ENCODE measurements at regions not wholly inside any gene's neighbourhood (a gene's known extent, or its start where the extent isn't known, plus 50 kb on each side); places are given as distances from the start of the nearest gene placed in this dataset.

GRCh38 chr10:43949351-43949750 lies 300.7 kb upstream of the ZNF32 start:
- Histone ChIP-seq H3K36me3 (ENCODE audit: control insufficient read depth in 2 of 2, extremely low read depth in 1 of 2, insufficient read depth in 1 of 2, low read length in 1 of 2) (no peaks in the 10 kb centered on the region), H3K27ac (ENCODE audit: low read length) (no peak overlapping the region), H3K27me3 (replicated peaks in 1 of 2; ENCODE audit: control insufficient read depth in 2 of 2, extremely low read depth in 1 of 2, insufficient read depth in 2 of 2, low read length in 1 of 2) (peaks cover 0 to 13% of the 10 kb centered on the region in 2 experiments), H3K9me3 (no peaks in the 10 kb centered on the region), H3K4me1 (ENCODE audit: control insufficient read depth in 1 of 2, extremely low read depth in 1 of 2, insufficient read depth in 2 of 2, low read length in 2 of 2) (no peaks in the 10 kb centered on the region), H3K4me3 (ENCODE audit: control insufficient read depth in 1 of 2, extremely low read depth in 1 of 2, low read length in 1 of 2) (no peak overlapping the region)
- ChIA-PET POLR2A (no interaction called here), CTCF (interaction anchor here in 1 of 2 donors (0.6 kb wide), 1 partner anchor 1055 kb away, joined by 5 read pairs; no protein-coding TSS in a partner anchor)
- Mint-ChIP-seq H3K27me3 (peaks cover 23 to 33% of the 10 kb centered on the region in 2 donors), H3K4me1 (no peaks in the 10 kb centered on the region), H3K27ac (no peak overlapping the region), H3K4me3 (no peak overlapping the region), H3K36me3 (no peaks in the 10 kb centered on the region), H3K9me3 (peaks cover 0 to 6% (median 0%) of the 10 kb centered on the region in 3 donors)
- DNase-seq: no peak
- no peak for ATAC-seq (replicated peaks in 1 of 4)
- WGBS (ENCODE audit: insufficient coverage): no CpG with 5 or more reads among the region's 4 CpGs

GRCh38 chr10:43946445-43946844 lies 297.8 kb upstream of the ZNF32 start:
- POLR2A ChIA-PET: no interaction called here
- H3K27ac Mint-ChIP-seq: no peak overlapping the region
- H3K4me1 ChIP-seq (ENCODE audit: control insufficient read depth in 1 of 2, extremely low read depth in 1 of 2, insufficient read depth in 2 of 2, low read length in 2 of 2): peaks cover 0 to 9% of the 10 kb centered on the region in 2 experiments
- H3K36me3 ChIP-seq (ENCODE audit: control insufficient read depth in 2 of 2, extremely low read depth in 1 of 2, insufficient read depth in 1 of 2, low read length in 1 of 2): no peaks in the 10 kb centered on the region
- ATAC-seq (replicated peaks in 1 of 4) (no peak), DNase-seq (no peak)
- no peaks in the 10 kb centered on the region for H3K36me3 Mint-ChIP-seq
- peaks cover 0 to 21% of the 10 kb centered on the region in 2 experiments for H3K27me3 ChIP-seq (replicated peaks in 1 of 2; ENCODE audit: control insufficient read depth in 2 of 2, extremely low read depth in 1 of 2, insufficient read depth in 2 of 2, low read length in 1 of 2)
- peaks cover 0 to 3% (median 0%) of the 10 kb centered on the region in 3 donors for H3K9me3 Mint-ChIP-seq
- no peak overlapping the region for H3K27ac ChIP-seq (ENCODE audit: low read length)
- peaks cover 13 to 18% (median 17%) of the 10 kb centered on the region in 3 donors for H3K4me1 Mint-ChIP-seq
- H3K27me3 Mint-ChIP-seq: peaks cover 5 to 29% of the 10 kb centered on the region in 2 donors
- CTCF ChIA-PET: no interaction called here
- WGBS (ENCODE audit: insufficient coverage): 97% methylated on average over 8 of the region's 10 CpGs
- H3K4me3 ChIP-seq (ENCODE audit: control insufficient read depth in 1 of 2, extremely low read depth in 1 of 2, low read length in 1 of 2): no peak overlapping the region
- H3K4me3 Mint-ChIP-seq: no peak overlapping the region
- H3K9me3 ChIP-seq: no peaks in the 10 kb centered on the region

GRCh38 chr10:43945908-43946307 lies 297.2 kb upstream of the ZNF32 start:
- no peak for ATAC-seq (replicated peaks in 1 of 4)
- WGBS (ENCODE audit: insufficient coverage): 80% methylated on average over 1 of the region's 4 CpGs
- peaks cover 0 to 3% (median 0%) of the 10 kb centered on the region in 3 donors for H3K9me3 Mint-ChIP-seq
- H3K36me3 Mint-ChIP-seq: no peaks in the 10 kb centered on the region
- Histone ChIP-seq H3K27me3 (replicated peaks in 1 of 2; ENCODE audit: control insufficient read depth in 2 of 2, extremely low read depth in 1 of 2, insufficient read depth in 2 of 2, low read length in 1 of 2) (peaks cover 0 to 21% of the 10 kb centered on the region in 2 experiments), H3K27ac (ENCODE audit: low read length) (no peak overlapping the region), H3K36me3 (ENCODE audit: control insufficient read depth in 2 of 2, extremely low read depth in 1 of 2, insufficient read depth in 1 of 2, low read length in 1 of 2) (no peaks in the 10 kb centered on the region), H3K9me3 (no peaks in the 10 kb centered on the region), H3K4me3 (ENCODE audit: control insufficient read depth in 1 of 2, extremely low read depth in 1 of 2, low read length in 1 of 2) (no peak overlapping the region), H3K4me1 (ENCODE audit: control insufficient read depth in 1 of 2, extremely low read depth in 1 of 2, insufficient read depth in 2 of 2, low read length in 2 of 2) (peaks cover 0 to 9% of the 10 kb centered on the region in 2 experiments)
- H3K27ac Mint-ChIP-seq: no peak overlapping the region
- peaks cover 13 to 18% (median 17%) of the 10 kb centered on the region in 3 donors for H3K4me1 Mint-ChIP-seq
- ChIA-PET CTCF (no interaction called here), POLR2A (no interaction called here)
- no peak for DNase-seq
- no peak overlapping the region for H3K4me3 Mint-ChIP-seq
- H3K27me3 Mint-ChIP-seq: peaks cover 3 to 26% of the 10 kb centered on the region in 2 donors

GRCh38 chr10:43945094-43945730 lies 296.5 kb upstream of the ZNF32 start:
- ChIA-PET POLR2A (no interaction called here), CTCF (no interaction called here)
- Mint-ChIP-seq H3K9me3 (peaks cover 0 to 3% (median 0%) of the 10 kb centered on the region in 3 donors), H3K27me3 (peaks cover 0 to 23% of the 10 kb centered on the region in 2 donors), H3K4me1 (peaks cover 13 to 19% (median 17%) of the 10 kb centered on the region in 3 donors), H3K4me3 (no peak overlapping the region), H3K36me3 (no peaks in the 10 kb centered on the region), H3K27ac (no peak overlapping the region)
- Histone ChIP-seq H3K36me3 (ENCODE audit: control insufficient read depth in 2 of 2, extremely low read depth in 1 of 2, insufficient read depth in 1 of 2, low read length in 1 of 2) (no peaks in the 10 kb centered on the region), H3K27ac (ENCODE audit: low read length) (no peak overlapping the region), H3K9me3 (no peaks in the 10 kb centered on the region), H3K4me3 (ENCODE audit: control insufficient read depth in 1 of 2, extremely low read depth in 1 of 2, low read length in 1 of 2) (no peak overlapping the region), H3K27me3 (replicated peaks in 1 of 2; ENCODE audit: control insufficient read depth in 2 of 2, extremely low read depth in 1 of 2, insufficient read depth in 2 of 2, low read length in 1 of 2) (peaks cover 0 to 21% of the 10 kb centered on the region in 2 experiments), H3K4me1 (ENCODE audit: control insufficient read depth in 1 of 2, extremely low read depth in 1 of 2, insufficient read depth in 2 of 2, low read length in 2 of 2) (peaks cover 0 to 9% of the 10 kb centered on the region in 2 experiments)
- DNase-seq (peak in 1 of 35 experiments; percentile 3), ATAC-seq (replicated peaks in 1 of 4) (no peak)
- WGBS (ENCODE audit: insufficient coverage): 85% methylated on average over 2 of the region's 8 CpGs

GRCh38 chr10:43944381-43945093 lies 295.9 kb upstream of the ZNF32 start:
- H3K27ac Mint-ChIP-seq: no peak overlapping the region
- DNase-seq (no peak), ATAC-seq (replicated peaks in 1 of 4) (no peak)
- ChIA-PET CTCF (no interaction called here), POLR2A (no interaction called here)
- peaks cover 0 to 3% (median 0%) of the 10 kb centered on the region in 3 donors for H3K9me3 Mint-ChIP-seq
- H3K4me1 Mint-ChIP-seq: peaks cover 19 to 26% (median 21%) of the 10 kb centered on the region in 3 donors
- no peak overlapping the region for H3K4me3 ChIP-seq (ENCODE audit: control insufficient read depth in 1 of 2, extremely low read depth in 1 of 2, low read length in 1 of 2)
- H3K4me1 ChIP-seq (ENCODE audit: control insufficient read depth in 1 of 2, extremely low read depth in 1 of 2, insufficient read depth in 2 of 2, low read length in 2 of 2): peaks cover 0 to 9% of the 10 kb centered on the region in 2 experiments
- no peaks in the 10 kb centered on the region for H3K36me3 Mint-ChIP-seq
- peak overlapping the region in 1 of 3 donors; percentile 37 for H3K4me3 Mint-ChIP-seq
- H3K27me3 ChIP-seq (replicated peaks in 1 of 2; ENCODE audit: control insufficient read depth in 2 of 2, extremely low read depth in 1 of 2, insufficient read depth in 2 of 2, low read length in 1 of 2): peaks cover 0 to 21% of the 10 kb centered on the region in 2 experiments
- H3K27ac ChIP-seq (ENCODE audit: low read length): no peak overlapping the region
- no peaks in the 10 kb centered on the region for H3K36me3 ChIP-seq (ENCODE audit: control insufficient read depth in 2 of 2, extremely low read depth in 1 of 2, insufficient read depth in 1 of 2, low read length in 1 of 2)
- H3K27me3 Mint-ChIP-seq: peaks cover 0 to 23% of the 10 kb centered on the region in 2 donors
- H3K9me3 ChIP-seq: no peaks in the 10 kb centered on the region
- WGBS (ENCODE audit: insufficient coverage): 40% methylated on average over 2 of the region's 5 CpGs

- Histone ChIP-seq H3K4me3 (ENCODE audit: control insufficient read depth in 1 of 2, extremely low read depth in 1 of 2, low read length in 1 of 2) (no peak overlapping the region), H3K27me3 (replicated peaks in 1 of 2; ENCODE audit: control insufficient read depth in 2 of 2, extremely low read depth in 1 of 2, insufficient read depth in 2 of 2, low read length in 1 of 2) (peaks cover 0 to 22% of the 10 kb centered on the region in 2 experiments), H3K9me3 (no peaks in the 10 kb centered on the region), H3K27ac (ENCODE audit: low read length) (no peak overlapping the region), H3K36me3 (ENCODE audit: control insufficient read depth in 2 of 2, extremely low read depth in 1 of 2, insufficient read depth in 1 of 2, low read length in 1 of 2) (no peaks in the 10 kb centered on the region), H3K4me1 (ENCODE audit: control insufficient read depth in 1 of 2, extremely low read depth in 1 of 2, insufficient read depth in 2 of 2, low read length in 2 of 2) (peaks cover 0 to 9% of the 10 kb centered on the region in 2 experiments)
- DNase-seq (no peak), ATAC-seq (replicated peaks in 1 of 4) (no peak)
- Mint-ChIP-seq H3K4me3 (peak overlapping the region in 1 of 3 donors; percentile 37), H3K27me3 (peaks cover 0 to 23% of the 10 kb centered on the region in 2 donors), H3K9me3 (peaks cover 0 to 3% (median 0%) of the 10 kb centered on the region in 3 donors), H3K4me1 (peaks cover 20 to 28% (median 22%) of the 10 kb centered on the region in 3 donors), H3K27ac (no peak overlapping the region), H3K36me3 (no peaks in the 10 kb centered on the region)
- CTCF ChIA-PET: interaction anchor here in 1 of 2 donors (0.5 kb wide), 1 partner anchor 277 kb away, joined by 8 read pairs; no protein-coding TSS in a partner anchor
- WGBS (ENCODE audit: insufficient coverage): 66% methylated on average over 7 of the region's 9 CpGs
- POLR2A ChIA-PET: no interaction called here
Observed at GRCh38 chr10:43943818-43944360, 295.2 kb upstream of the ZNF32 start.
